HG02943 (cell line): ENCODE measurements at regions not wholly inside any gene's neighbourhood (a gene's known extent, or its start where the extent isn't known, plus 50 kb on each side); places are given as distances from the start of the nearest gene placed in this dataset.

Experiments
- ATAC-seq: cut with Tn5 transposase; IDR thresholded peaks from one replicate; pipeline ENCODE4 v1.9.1; 2021; ENCODE audit warnings: mild to moderate bottlenecking, low read depth, moderate library complexity; ENCODE audit not compliant: unreplicated experiment

DNA sequence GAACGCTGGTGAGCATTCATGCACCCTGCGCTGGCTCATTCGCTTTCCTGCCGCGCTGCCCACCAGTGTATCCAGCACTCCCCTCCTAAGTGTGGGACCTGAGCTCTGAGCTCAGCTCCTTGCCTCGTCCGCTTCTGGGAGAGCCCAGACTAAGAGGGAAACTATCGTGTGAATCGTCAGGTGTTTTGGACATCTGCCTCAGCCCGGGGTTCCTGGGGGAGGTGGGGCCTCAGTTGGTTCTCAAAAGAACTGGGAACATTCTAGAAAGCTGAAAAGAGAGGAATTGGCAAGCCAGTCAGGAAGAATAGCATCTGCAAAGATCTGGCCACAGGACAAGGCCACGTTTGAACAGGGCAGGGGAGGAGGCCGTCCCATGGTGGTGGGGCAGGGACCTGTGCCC lies 205.4 kb upstream of the CIBAR2 start:
- no peak for ATAC-seq

DNA sequence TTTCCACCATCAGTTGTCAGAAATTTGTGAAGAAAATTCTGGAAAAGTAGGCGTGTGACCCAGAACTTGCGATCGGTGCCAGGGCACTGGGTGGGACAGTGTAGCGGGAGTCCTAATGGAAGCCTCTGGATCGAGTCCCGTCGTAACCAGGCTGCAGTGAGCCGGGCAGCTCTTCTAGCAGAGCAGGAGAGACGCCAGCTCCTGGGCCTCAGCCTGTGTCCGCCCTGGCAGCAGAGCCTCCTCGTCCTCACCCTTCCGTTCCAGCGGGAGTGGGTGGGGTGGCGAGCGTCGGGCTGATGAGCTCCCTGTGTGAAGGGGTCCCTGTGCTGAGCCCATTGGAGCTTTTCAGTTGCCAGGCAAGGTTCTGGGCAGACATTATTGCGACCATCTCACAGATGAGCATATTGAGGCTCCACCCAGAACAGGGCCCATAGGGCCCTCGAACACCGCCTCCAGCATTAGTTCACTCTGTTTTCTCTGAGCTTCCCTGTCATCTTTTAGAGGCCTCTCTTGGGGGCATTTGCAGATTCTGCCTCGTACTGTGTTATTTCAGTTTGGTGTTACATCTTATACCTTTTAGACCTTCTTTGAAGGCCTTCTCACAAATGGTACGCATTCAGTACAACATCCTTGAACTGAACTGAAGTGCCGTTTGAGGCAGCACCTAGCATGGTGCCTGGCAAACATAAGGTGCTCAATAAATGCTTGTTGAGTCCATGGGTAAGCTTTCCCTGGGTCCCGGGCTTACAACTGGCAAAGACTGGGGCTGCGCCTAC lies 207.1 kb upstream of the CIBAR2 start:
- ATAC-seq: no peak

DNA sequence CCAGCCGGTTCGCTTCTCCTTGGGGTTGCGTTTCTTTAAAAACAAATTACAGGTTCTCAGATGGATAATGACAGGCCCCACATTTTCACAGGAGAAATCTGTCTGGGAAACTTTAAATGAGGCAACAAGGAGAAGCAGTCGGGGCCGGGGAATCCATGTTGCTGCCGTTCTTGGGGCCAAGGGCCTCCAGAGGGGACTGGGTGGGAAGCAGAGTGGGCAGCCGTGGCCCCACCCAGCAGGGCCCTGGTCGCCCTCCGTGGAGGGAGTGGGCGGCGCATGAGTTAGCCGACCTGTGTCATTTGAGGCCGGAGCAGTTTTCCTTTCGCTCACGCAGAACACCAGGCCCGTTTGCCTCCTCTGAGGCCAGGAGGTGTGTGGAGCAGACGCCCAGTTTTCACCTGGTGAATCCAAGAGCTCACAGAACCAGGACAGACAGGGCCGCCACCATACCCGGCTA lies 207.7 kb upstream of the CIBAR2 start:
- no peak for ATAC-seq

GRCh38 chr16:85320677-85321385 lies 208.6 kb upstream of the CIBAR2 start:
- ATAC-seq: no peak

- no peak for ATAC-seq
Measured at GRCh38 chr16:85321509-85322271, 209.4 kb upstream of the CIBAR2 start.

- ATAC-seq: no peak
Measured at GRCh38 chr16:85323230-85323960, 211.1 kb upstream of the CIBAR2 start.

GRCh38 chr16:85323961-85324253 lies 211.6 kb upstream of the CIBAR2 start:
- ATAC-seq: no peak

GRCh38 chr16:85324488-85324887 lies 212.2 kb upstream of the CIBAR2 start:
- ATAC-seq: no peak

DNA sequence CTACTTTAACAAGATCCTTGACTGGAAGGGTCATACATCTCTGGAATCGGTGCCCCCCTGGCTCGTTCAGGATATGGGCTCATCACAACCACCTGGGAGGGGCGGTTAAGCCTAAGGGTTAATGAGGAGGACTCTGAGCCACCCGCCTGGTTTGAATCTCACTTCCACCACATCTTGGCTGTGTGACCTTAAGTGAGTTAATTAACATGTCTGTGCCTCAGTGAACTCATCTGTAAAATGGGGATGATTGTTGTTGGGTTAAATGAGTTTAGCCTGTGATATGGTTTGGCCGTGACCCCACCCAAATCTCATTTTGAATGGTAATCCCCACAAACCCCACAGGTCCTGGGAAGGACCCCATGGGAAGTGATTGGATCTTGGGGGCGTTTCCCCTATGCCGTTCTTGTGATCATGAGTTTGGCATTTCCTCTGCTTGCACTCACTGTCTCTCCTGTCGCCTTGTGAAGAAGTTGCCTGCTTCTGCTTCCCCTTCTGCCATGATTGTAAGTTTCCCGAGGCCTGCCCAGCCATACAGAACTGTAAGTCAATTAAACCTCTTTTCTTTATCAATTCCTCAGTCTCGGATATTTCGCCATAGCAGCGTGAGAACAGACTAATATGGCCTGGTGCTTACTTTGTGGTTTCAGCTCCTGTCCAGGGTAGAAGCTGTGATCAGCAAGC lies 214.0 kb upstream of the CIBAR2 start:
- ATAC-seq: no peak

- no peak for ATAC-seq
Measured at GRCh38 chr16:85326794-85327181, 214.5 kb upstream of the CIBAR2 start.

GRCh38 chr16:85327731-85328675 lies 215.7 kb upstream of the CIBAR2 start:
- ATAC-seq: no peak

GRCh38 chr16:85328676-85329058 lies 216.4 kb upstream of the CIBAR2 start:
- ATAC-seq: no peak

DNA sequence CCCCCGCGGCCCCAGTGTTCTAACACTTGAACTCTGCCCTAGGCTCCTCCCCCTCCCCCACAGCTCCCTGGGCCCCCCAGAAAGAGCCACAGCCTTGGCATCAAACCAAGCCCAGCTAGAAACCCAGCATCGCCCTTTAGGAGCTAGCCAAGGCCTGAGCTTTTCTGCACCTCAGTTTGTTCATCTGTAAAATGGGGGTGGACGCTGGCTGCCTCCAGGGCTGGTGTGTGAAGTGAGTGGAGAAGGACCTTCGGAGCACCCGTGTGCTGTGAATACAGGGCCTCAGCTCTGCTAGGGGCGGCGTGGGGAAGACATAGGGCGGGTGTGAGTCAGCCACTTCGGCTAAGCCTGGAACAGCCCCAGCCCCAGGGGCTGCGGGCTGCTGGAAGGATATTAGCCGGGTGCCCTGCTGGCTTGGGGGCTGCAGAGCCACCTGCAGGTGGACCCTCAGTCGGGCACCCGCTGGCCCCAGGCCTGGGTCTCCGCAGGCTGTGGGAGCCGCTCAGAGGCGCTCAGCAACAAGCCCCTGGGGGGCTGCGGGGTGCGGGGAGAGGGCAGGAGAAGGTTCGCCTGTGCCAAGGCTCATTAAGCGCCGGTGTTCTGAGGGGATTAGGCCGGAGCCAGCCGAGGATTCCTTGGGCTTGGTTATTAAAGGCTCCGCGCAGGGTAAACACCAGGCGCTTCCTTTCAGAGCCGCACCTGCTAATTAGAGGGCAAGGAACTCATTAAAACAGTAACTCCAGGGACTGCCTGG lies 217.0 kb upstream of the CIBAR2 start:
- no peak for ATAC-seq

DNA sequence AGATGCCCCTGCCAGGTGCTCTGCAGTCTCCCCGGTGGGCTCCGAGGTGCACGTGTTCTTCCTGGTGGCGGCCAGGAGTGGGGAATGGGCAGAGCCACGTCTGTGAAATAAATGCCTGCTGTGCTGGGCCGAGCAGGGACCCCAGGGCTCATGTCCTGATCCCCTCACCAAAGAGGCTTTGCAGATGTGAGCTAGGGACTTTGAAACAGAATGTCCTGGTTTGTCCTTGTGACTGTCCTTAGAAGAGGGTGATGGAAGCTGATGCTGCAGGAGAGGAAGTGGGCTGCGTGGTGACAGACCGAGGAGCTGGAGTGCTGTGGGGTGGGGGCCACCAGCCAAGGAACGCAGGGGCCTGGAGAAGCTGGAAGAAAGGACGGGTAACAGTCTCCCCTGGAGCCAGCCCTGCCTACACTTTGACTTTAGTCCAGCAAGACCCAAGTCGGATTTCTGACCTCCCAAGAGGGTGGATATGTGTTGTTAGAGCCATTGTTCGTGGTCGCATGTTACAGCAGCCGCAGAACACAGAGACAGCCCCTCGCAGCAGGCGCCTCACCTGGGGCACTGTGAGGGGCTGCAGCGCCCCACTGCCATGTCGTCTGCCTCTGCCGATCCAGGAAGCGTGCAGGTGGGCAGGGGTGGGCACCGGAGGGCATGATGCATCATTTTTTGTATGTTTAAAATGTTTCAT lies 217.9 kb upstream of the CIBAR2 start:
- ATAC-seq: no peak

DNA sequence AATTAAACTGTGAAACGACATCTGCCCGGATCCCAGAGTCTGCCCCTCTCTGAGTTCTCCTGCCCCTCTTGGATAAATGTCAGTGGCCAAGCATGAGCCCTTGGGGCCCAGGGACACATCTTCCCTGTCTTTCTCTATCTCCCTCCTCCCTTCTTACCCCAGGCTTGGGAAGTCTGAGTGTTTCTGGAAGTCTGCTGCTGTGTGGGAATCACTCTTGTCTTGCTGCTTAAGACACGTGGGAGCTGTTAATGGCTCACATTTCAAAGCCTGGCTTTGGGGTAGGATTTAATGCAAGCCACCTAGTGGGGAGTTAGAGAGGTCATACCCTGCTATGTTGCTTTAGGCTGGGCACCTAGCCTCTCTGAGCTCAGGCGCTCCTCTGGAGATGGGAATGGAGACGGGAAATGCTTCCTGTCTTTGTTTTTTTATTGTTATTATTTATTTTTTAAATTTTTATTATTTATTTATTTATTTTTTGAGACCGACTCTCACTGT lies 218.5 kb upstream of the CIBAR2 start:
- no peak for ATAC-seq

DNA sequence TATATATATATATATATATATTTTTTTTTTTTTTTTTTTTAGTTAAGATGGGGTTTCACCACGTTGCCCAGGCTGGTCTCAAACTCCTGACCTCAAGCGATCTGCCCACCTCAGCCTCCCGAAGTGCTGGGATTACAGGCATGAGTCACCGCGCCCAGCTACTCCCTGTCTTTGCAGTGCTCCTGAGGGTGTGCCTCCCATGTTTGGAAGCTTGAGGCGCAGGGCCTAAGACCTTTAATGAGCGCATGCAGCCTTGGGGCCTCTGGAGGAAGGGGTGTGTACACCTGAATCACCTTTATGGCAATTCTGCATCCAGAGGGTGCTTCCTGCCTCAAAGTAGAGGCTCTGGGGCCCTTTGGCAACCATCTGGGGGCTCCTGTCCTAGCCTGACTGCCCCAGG lies 219.4 kb upstream of the CIBAR2 start:
- no peak for ATAC-seq

DNA sequence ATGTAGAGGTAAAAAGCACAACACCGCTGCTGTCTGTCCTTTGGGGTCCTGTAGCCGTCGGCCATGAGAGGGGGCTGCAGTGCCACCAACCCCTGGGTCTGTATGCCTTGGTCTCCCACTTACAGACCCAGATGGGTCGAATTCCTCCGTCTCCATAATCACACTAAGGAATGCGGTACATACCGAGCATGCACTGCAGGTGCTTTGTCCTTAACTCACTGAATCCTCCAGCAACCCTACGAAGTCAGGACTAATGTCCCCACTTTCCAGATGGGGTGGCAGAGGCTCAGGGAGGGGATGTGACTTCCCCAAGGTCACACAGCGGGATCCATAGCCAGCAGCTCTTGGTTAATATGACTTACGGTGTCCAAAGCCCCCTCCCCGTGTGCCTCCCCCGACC lies 219.9 kb upstream of the CIBAR2 start:
- ATAC-seq: no peak

- no peak for ATAC-seq
Measured at GRCh38 chr16:85333337-85333736, 221.1 kb upstream of the CIBAR2 start.
